Testis (tissue), 2 donors: ENCODE measurements at regions not wholly inside any gene's neighbourhood (a gene's known extent, or its start where the extent isn't known, plus 50 kb on each side); places are given as distances from the start of the nearest gene placed in this dataset.

Experiments
- DNase-seq: peaks from one replicate; pipeline ENCODE4 v3.0.0-alpha.2; 2019
- H3K27ac ChIP-seq, 2 donors: fragments of 200-600 bp; sonication (generic); one replicate each; pipeline ENCODE4 v1.5.1; 2019
- H3K27me3 ChIP-seq: fragments of 200-600 bp; sonication (generic); one replicate; pipeline ENCODE4 v1.5.1; 2019
- H3K36me3 ChIP-seq: fragments of 200-600 bp; sonication (generic); one replicate; pipeline ENCODE4 v1.5.1; 2017; ENCODE audit warnings: low read depth; ENCODE audit errors: missing control alignments
- H3K4me1 ChIP-seq: fragments of 200-600 bp; sonication (generic); one replicate; pipeline ENCODE4 v1.5.1; 2019
- H3K4me3 ChIP-seq, 2 donors: fragments of 200-600 bp; sonication (generic); one replicate each; pipeline ENCODE4 v1.5.1; 2017 to 2019
- H3K9me3 ChIP-seq: fragments of 200-600 bp; sonication (generic); one replicate; pipeline ENCODE4 v1.5.1; 2017
- CTCF ChIP-seq, 3 experiments: fragments of 450-650 bp in 2 of 3; fragments of 200-600 bp in 1 of 3; sonication (generic) in 1 of 3; IDR thresholded peaks; one replicate each; pipeline ENCODE4 v1.5.1; 2016 to 2019; ENCODE audit warnings: antibody characterized with exemption in 3 of 3, mild to moderate bottlenecking in 2 of 3, moderate library complexity in 1 of 3
- POLR2A ChIP-seq: fragments of 450-650 bp; IDR thresholded peaks from one replicate; pipeline ENCODE4 v1.6.1; 2017; ENCODE audit warnings: antibody characterized with exemption, mild to moderate bottlenecking, moderate library complexity
- WGBS, 2 donors: methylation state at CpG; one replicate each; pipeline ENCODE4 v1.1.5; 2018; 5-methylcytosine and 5-hydroxymethylcytosine counted together
- intact Hi-C: fragments of 100-400 bp; cut with DNase I; formaldehyde crosslinking; loops from one replicate; pipeline ENCODE4 v1.15.1; 2023; ENCODE audit warnings: low total_unique reads

- H3K27me3 ChIP-seq = no peaks in the 10 kb centered on the region
- H3K4me3 ChIP-seq = no peak overlapping the region
- H3K27ac ChIP-seq = no peak overlapping the region
- 28 to 42% methylated on average over 1 of the region's 1 CpG for WGBS, 2 donors
- H3K4me1 ChIP-seq = no peaks in the 10 kb centered on the region
- intact Hi-C loops = no loop called here
- no peak for TF ChIP-seq CTCF (IDR thresholded peaks at IDR 0.05)
- TF ChIP-seq POLR2A = no peak
- no peaks in the 10 kb centered on the region for H3K36me3 ChIP-seq
- no peaks in the 10 kb centered on the region for H3K9me3 ChIP-seq
- no peak for DNase-seq
These were observed 192.9 kb downstream of the SEC23A start for GRCh38 chr14:38910092-38910491.

GRCh38 chr14:38904959-38905358, 198.1 kb downstream of the SEC23A start:
- Histone ChIP-seq H3K36me3 (no peaks in the 10 kb centered on the region), H3K4me1 (no peaks in the 10 kb centered on the region), H3K27ac (no peak overlapping the region), H3K27me3 (no peaks in the 10 kb centered on the region), H3K4me3 (no peak overlapping the region), H3K9me3 (no peaks in the 10 kb centered on the region)
- intact Hi-C loops = no loop called here
- no peak for DNase-seq
- TF ChIP-seq POLR2A = no peak
- TF ChIP-seq CTCF (IDR thresholded peaks at IDR 0.05) = no peak

DNA sequence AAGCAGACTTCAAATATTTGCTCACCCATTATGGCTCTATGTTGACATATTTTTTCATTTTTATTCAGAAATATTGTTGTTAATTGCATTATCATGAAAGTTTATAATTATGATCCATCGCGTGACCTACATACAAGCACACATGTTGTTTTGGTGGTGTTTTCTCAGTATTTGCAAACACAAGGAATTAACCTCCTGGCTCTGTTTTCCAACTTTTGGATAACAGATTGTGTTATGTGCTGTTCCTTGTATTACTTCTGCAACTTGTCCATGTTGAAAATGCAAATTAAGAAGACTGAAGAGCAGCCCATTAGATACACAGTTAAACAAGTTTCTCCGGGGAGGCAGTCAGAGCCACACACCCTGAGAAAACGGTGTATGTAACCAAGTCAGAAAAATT, 201.2 kb downstream of the SEC23A start:
- Histone ChIP-seq H3K4me1 (no peaks in the 10 kb centered on the region), H3K27me3 (no peaks in the 10 kb centered on the region), H3K4me3 (no peak overlapping the region), H3K27ac (no peak overlapping the region), H3K9me3 (no peaks in the 10 kb centered on the region), H3K36me3 (no peaks in the 10 kb centered on the region)
- no peak for DNase-seq
- TF ChIP-seq CTCF (IDR thresholded peaks at IDR 0.05) = no peak
- no peak for TF ChIP-seq POLR2A
- intact Hi-C loops = no loop called here
- WGBS, 2 donors = 89 to 96% methylated on average over 4 of the region's 4 CpGs

GRCh38 chr14:38900887-38901286, 202.1 kb downstream of the SEC23A start:
- DNase-seq = no peak
- no peaks in the 10 kb centered on the region for H3K9me3 ChIP-seq
- no peak for TF ChIP-seq POLR2A
- no peak for TF ChIP-seq CTCF (IDR thresholded peaks at IDR 0.05)
- no peak overlapping the region for H3K4me3 ChIP-seq
- no peaks in the 10 kb centered on the region for H3K36me3 ChIP-seq
- no peaks in the 10 kb centered on the region for H3K27me3 ChIP-seq
- WGBS, 2 donors = 71 to 95% methylated on average over 1 of the region's 1 CpG
- intact Hi-C loops = no loop called here
- H3K4me1 ChIP-seq = no peaks in the 10 kb centered on the region
- no peak overlapping the region for H3K27ac ChIP-seq

- no peaks in the 10 kb centered on the region for H3K9me3 ChIP-seq
- H3K4me1 ChIP-seq = no peaks in the 10 kb centered on the region
- TF ChIP-seq CTCF (IDR thresholded peaks at IDR 0.05) (no peak), POLR2A (no peak)
- H3K4me3 ChIP-seq = no peak overlapping the region
- intact Hi-C loops = no loop called here
- DNase-seq = no peak
- no peaks in the 10 kb centered on the region for H3K36me3 ChIP-seq
- H3K27me3 ChIP-seq = no peaks in the 10 kb centered on the region
- no peak overlapping the region for H3K27ac ChIP-seq
- WGBS, 2 donors = 57 to 70% methylated on average over 2 of the region's 2 CpGs
These were observed 215.3 kb downstream of the SEC23A start for GRCh38 chr14:38887696-38888095.
